Stimulated activated CD8-positive, alpha-beta memory T cell treated with anti-CD3 and anti-CD28 coated beads, Interleukin-4, amount 100 ng/mL, for 1 hour (primary cell): ENCODE measurements at regions not wholly inside any gene's neighbourhood (a gene's known extent, or its start where the extent isn't known, plus 50 kb on each side); places are given as distances from the start of the nearest gene placed in this dataset.

ENCODE experiments used
- DNase-seq, 2 donors: peaks; one replicate each; pipeline ENCODE4 v3.0.0-alpha.2; 2020; ENCODE audit warnings: low read depth in 2 of 2, low spot score in 1 of 2

DNA sequence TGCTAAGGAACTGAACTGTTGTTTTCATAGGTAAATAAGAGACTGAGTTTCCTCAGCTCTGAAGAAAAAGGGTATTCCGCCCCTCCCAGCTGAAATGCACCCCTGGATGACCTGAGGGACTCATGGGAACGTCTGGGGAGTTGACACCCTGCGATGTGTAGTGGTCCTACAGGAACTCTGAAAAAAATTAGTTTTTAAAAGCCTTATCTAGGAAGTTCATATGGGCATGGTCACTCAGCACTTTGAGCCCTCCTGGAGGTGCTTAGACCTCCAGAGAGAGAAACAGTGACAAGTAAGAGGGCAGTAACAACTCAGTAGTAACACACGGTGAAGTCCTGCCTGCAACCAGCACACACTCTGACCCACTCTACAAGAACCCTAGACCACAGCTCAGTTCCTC is 91.2 kb upstream of the CNOT2 start:
- DNase-seq: no peak

DNA sequence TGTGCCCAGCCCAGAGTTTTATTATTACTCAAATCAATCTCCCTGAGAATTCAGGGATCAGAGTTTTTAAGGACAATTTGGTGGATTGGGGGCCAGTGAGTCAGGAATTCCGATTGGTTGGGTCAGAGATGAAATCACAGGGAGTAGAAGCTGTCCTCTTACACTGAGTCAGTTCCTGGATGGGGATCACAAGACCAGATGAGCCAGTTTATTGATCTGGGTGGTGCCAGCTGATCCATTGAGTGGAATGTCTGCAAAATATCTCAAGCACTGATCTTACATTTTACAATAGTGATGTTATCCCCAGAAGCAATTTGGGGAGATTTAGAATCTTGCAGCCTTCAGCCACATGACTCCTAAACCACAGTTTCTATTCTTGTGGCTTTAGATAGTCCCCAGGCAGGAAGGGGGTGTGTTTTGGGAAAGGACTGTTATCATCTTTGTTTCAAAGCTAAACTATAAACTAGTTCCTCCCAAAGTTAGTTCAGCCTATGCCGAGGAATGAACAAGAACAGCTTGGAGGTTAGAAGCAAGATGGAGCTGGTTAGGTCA is 89.1 kb upstream of the CNOT2 start:
- DNase-seq: no peak

DNA sequence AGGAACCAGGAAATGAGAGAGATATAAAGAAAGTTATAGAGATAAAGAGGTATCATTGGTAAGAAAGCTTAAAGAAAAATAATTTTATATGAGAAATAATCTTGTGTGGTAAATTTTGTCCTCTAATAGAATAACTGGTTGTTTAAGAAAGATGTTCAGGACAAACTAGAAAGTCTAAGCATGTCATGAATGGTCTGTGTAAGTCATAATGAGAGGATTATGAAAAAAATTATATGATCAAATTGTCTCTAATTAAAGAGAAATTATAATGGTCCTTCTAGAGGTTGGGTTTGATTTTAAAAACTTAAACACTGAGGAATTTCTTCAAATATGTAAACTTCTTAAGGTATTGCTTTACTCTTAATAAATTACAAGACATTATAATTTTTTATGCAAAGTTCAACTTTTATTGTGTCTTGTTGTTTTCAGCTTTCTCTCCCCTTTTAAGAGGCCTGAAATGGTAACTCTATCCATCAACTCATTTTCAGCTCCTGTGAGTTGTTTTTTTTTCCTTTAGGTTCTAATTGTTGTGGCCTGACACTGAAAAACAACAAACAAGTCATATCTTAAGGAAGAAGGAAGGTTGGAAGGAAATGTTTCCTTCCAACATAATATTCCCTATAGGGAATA is 88.2 kb upstream of the CNOT2 start:
- no peak for DNase-seq

DNA sequence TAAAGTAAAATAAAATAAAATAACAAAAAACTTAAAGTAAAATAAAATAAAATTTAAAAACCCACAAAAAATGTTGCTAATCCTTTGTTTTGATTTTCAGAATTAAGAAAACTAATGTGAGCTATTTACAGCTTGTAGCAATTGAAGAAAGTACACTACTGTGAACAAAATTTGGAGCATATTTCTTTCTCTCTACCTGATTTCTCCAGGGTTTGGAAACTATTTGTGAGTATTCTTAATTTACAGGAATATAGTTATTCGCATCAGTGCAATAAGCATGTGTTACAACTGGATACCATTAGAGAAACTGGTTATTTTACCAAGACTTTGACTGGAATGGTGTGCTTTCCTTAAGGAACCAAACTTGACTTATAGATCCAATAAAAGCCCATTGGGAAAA is 86.1 kb upstream of the CNOT2 start:
- DNase-seq: no peak

DNA sequence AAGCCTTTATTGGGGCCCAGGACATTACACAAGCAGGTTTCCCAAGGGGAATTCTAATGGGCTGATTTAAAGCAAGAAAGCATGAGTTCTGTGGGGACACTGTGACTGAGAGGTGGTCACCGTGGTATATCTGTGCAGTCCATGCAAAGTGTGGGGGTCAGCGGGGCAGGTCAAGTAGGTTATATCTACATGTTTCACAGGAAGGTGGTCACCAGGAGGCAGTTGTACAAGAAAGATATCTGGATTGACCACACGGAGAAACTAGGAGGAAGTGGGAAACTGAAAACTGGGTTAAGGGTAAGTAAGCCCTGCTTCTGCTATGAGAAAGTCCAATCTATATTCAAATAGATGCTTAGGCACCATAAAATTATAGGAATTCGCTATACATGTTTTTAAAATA is 77.8 kb upstream of the CNOT2 start:
- DNase-seq: no peak

DNA sequence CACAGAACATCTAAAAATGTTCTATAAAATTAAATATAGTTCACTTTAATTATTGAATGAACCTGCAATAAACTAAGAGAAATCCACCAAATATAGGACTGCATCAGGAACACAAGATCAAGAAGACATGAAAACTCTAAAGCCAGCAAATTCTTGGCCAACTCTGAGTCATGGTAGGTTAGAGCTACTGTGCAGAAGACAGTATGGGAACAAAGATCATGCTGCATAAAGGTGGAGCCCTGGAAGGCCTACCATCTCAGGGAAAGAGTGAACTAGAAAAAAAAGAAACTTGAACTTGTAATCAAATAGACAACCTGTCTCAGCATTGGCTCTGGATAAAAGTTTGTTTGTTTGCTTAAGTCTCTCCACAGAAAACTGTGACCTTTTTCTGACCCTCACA is 66.9 kb upstream of the CNOT2 start:
- DNase-seq: no peak

DNA sequence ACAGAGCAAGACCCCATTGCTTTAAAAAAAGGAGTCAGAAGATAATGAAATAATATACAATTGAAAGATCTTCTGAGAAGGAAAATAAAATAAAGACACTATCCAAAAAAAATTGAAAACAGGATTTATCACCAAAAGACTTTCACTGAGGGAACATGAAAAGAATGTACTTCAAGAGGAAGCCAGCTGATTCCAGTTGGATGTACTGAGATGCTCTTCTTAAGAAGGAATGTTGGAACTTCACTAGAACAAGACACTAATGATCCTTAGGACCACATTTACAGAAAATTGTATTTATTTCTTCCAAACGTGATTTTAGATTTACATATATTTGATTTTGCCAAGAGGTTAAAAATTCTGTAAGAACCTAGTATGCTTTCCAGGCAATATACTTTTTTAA is 65.6 kb upstream of the CNOT2 start:
- DNase-seq: no peak

DNA sequence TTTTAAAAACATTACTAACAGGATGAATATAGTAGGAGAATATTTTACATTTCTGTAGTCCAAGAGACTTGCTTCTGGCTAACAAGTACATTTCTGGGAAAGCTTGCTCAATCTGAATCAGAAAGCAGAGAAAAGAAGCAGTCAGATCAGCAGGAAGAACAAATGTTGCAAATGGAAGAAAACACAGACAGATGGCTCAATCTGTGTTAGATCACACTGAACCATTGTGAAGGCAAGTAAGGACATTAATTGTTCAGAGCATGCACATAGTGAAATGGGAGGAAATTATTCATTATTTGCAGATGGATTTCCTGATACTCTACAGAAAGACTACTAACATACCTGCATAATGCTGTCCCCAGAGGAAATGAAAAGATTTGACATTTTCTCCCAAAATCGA is 65.2 kb upstream of the CNOT2 start:
- DNase-seq: no peak

DNA sequence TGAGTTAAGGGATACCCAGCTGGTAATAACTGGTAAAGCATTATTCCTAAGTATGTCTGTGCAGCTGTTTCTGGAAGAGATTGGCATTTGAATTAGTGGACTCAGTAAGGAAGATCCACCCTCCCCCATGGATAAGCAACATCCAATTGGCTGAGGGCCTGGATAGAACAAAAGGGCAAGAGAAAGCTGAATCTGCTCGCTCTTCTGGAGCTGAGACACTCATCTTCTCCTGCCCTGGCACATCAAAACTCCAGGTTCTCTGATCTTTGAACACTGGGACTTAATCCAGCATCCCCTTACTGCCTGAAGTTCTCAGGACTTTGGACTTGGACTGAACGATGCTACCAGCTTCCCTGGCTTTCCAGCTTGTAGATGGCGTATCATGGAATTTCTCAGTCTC is 63.1 kb upstream of the CNOT2 start:
- no peak for DNase-seq

DNA sequence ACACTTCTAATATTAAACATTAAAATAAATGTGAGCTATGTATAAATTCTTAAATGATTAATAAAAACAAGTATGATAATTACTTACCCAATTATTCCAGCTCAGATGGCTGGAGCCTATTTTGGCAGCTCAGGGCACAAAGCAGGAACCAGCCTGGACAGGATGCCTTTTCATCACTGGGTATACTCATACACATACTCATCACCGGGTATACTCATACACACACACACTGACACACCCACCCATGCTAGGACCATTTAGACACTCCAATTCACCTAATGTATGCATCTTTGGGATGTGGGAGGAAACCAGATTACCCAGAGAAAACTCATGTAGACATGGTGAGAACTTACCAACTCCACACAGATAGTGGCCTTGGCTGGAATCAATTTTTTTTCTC is 57.9 kb upstream of the CNOT2 start:
- DNase-seq: no peak

DNA sequence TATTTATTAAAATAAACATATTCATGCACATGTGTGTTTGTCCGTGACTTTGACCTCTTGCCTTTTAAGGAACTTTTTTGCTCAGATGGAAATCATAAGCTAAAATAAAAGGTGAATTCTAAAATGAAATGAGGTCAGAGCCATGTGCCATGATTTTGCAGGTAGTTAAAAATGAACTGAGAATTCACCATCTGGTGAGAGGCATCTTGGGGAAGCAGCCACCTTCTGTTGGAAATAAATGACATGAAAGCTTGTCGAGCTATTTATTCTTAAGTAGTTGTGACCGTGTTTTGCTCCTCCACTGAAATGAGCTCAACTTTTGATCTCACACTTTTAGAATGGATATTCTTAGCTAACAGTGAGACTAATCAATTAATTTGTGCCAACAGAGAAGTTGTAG is 56.8 kb upstream of the CNOT2 start:
- no peak for DNase-seq

DNA sequence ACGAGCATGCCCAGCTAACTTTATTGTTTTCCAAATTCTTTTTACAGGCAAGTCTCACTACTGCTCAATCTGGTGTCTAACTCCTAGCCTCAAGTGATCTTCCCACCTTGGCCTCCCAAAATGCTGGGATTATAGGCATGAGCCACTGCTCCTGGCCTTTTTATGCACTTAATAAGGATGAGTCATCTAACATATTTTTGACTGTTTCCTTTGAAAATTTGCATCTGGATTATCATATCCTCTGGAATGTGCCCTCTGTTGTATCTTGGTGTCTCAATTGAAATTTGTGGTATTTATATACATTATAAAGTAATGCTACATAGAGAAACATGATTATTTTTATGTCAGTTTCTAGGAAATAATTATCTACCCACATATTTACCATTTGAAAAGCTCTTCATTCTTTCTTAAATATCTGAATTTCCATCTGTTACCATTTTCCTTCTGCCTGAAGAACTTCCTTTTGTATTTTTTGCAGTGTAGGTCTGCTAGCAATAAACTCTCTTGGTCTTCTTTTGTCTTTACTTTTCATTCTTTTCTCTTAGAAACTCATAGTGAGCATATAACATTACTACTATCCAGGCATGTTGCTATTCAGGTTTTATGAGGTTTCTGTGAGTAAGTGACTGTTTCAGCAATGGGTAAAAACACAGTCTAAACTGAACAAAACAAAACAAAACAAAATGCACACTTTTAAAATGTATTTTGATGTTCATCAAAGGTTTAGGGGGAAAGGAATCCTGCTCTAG is 52.8 kb upstream of the CNOT2 start:
- DNase-seq: no peak
